ENCODE measurements at regions not wholly inside any gene's neighbourhood (a gene's known extent, or its start where the extent isn't known, plus 50 kb on each side); places are given as distances from the start of the nearest gene placed in this dataset.

DNA sequence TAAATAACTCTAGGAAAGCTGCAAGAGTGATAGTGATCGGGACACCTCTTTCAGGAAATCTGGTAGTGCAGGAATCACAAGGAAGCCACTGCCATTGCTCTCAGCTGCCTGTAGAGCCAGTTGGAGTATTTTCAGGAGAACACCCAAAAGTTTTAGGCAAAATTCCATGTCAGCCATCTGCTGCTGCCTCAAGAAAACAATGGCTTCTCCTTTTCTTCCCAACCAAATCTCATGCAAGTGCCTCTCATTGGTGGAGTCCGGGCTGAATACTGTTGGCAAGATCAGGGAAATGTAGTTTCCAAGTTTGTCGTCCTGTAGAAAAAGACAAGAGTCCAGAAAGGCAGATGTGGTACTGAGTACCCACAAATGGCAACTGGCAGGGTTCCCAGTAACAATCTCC lies 54.9 kb upstream of the TANC2 start:
- Mint-ChIP-seq H3K27ac (no peak overlapping the region), H3K4me3 (no peak overlapping the region), H3K36me3 (peaks cover 7% of the 10 kb centered on the region), H3K4me1 (no peaks in the 10 kb centered on the region), H3K9me3 (peaks cover 13% of the 10 kb centered on the region), H3K27me3 (ENCODE audit: low read depth) (no peaks in the 10 kb centered on the region)
- CTCF ChIA-PET = no interaction called here
- ATAC-seq (no peak), DNase-seq (ENCODE audit: low spot score) (no peak)
- TF ChIP-seq ZNF263 (CRISPR knock-in tag; IDR thresholded peaks at IDR 0.05; ENCODE audit: low read depth) (no peak), NFATC4 (CRISPR knock-in tag; IDR thresholded peaks at IDR 0.05) (no peak), MXD4 (CRISPR knock-in tag; IDR thresholded peaks at IDR 0.05; ENCODE audit: borderline replicate concordance) (no peak), CREM (CRISPR knock-in tag; IDR thresholded peaks at IDR 0.05) (no peak), RORB (CRISPR knock-in tag; IDR thresholded peaks at IDR 0.05) (no peak), ZNF416 (CRISPR knock-in tag; IDR thresholded peaks at IDR 0.05) (no peak), GTF2I (CRISPR knock-in tag; conservative IDR thresholded peaks at IDR 0.05) (no peak)
- POLR2A ChIA-PET = no interaction called here

DNA sequence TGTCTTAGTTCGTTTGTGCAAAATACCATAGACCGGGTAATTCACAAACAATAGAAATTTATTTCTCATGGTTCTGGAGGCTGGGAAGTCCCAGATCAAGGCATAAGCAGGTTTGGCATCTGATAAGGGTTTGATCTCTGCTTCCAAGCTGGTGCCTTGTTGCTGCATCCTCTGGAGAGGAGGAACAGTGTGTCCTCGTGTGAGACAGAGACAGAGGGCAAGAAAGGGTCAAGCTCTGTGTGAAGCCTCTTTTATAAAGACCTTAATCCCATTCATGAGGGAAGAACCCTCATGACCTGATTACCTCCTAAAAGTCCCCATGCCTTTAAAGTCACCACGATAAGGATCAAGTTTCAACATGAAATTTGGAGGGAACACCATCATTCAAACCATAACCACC lies 55.8 kb upstream of the TANC2 start:
- ATAC-seq (no peak), DNase-seq (ENCODE audit: low spot score) (no peak)
- Mint-ChIP-seq H3K4me3 (no peak overlapping the region), H3K27ac (no peak overlapping the region), H3K27me3 (ENCODE audit: low read depth) (no peaks in the 10 kb centered on the region), H3K36me3 (peaks cover 7% of the 10 kb centered on the region), H3K4me1 (no peaks in the 10 kb centered on the region), H3K9me3 (peaks cover 13% of the 10 kb centered on the region)
- ChIA-PET POLR2A (no interaction called here), CTCF (no interaction called here)
- TF ChIP-seq SMAD3 (CRISPR knock-in tag; IDR thresholded peaks at IDR 0.05; ENCODE audit: borderline replicate concordance) = no peak
- TF ChIP-seq NR1H2 (CRISPR knock-in tag; IDR thresholded peaks at IDR 0.05) = no peak

DNA sequence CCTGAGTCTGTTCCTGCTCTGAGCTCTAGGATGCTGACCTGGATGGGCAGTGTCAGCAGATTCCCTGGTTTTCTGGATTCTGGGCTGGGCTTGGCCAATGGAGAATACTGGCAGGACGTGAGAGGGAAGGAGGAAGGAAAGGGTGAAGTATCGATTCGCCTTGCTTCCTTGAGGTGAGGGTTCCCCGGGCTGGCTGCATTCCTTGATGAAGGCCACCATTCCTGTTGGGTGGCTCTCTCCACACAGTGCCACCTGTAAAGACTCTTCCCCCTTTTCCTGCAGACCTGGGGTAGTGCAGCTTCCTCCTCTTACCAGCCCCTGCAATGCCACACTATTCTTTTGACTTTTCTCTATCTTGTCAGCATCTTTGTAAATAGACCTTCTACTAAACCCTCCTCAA lies 58.1 kb upstream of the TANC2 start:
- no peak for ATAC-seq
- TF ChIP-seq, protein P1, sequence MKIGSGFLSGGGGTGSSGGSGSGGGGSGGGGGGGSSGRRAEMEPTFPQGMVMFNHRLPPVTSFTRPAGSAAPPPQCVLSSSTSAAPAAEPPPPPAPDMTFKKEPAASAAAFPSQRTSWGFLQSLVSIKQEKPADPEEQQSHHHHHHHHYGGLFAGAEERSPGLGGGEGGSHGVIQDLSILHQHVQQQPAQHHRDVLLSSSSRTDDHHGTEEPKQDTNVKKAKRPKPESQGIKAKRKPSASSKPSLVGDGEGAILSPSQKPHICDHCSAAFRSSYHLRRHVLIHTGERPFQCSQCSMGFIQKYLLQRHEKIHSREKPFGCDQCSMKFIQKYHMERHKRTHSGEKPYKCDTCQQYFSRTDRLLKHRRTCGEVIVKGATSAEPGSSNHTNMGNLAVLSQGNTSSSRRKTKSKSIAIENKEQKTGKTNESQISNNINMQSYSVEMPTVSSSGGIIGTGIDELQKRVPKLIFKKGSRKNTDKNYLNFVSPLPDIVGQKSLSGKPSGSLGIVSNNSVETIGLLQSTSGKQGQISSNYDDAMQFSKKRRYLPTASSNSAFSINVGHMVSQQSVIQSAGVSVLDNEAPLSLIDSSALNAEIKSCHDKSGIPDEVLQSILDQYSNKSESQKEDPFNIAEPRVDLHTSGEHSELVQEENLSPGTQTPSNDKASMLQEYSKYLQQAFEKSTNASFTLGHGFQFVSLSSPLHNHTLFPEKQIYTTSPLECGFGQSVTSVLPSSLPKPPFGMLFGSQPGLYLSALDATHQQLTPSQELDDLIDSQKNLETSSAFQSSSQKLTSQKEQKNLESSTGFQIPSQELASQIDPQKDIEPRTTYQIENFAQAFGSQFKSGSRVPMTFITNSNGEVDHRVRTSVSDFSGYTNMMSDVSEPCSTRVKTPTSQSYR (CRISPR knock-in tag; IDR thresholded peaks at IDR 0.05) = no peak
- TF ChIP-seq, protein P2, sequence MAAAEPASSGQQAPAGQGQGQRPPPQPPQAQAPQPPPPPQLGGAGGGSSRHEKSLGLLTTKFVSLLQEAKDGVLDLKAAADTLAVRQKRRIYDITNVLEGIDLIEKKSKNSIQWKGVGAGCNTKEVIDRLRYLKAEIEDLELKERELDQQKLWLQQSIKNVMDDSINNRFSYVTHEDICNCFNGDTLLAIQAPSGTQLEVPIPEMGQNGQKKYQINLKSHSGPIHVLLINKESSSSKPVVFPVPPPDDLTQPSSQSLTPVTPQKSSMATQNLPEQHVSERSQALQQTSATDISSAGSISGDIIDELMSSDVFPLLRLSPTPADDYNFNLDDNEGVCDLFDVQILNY (CRISPR knock-in tag; IDR thresholded peaks at IDR 0.05) = no peak
- TF ChIP-seq ZNF416 (CRISPR knock-in tag; IDR thresholded peaks at IDR 0.05) (no peak), FOXP1 (CRISPR knock-in tag; IDR thresholded peaks at IDR 0.05; ENCODE audit: borderline replicate concordance) (no peak), TP53 (CRISPR knock-in tag; IDR thresholded peaks at IDR 0.05) (no peak), ZNF423 (CRISPR knock-in tag; IDR thresholded peaks at IDR 0.05) (no peak), SP1 (CRISPR knock-in tag; conservative IDR thresholded peaks at IDR 0.05) (no peak), TEAD1 (CRISPR knock-in tag; IDR thresholded peaks at IDR 0.05) (no peak)
- TF ChIP-seq, protein P3, sequence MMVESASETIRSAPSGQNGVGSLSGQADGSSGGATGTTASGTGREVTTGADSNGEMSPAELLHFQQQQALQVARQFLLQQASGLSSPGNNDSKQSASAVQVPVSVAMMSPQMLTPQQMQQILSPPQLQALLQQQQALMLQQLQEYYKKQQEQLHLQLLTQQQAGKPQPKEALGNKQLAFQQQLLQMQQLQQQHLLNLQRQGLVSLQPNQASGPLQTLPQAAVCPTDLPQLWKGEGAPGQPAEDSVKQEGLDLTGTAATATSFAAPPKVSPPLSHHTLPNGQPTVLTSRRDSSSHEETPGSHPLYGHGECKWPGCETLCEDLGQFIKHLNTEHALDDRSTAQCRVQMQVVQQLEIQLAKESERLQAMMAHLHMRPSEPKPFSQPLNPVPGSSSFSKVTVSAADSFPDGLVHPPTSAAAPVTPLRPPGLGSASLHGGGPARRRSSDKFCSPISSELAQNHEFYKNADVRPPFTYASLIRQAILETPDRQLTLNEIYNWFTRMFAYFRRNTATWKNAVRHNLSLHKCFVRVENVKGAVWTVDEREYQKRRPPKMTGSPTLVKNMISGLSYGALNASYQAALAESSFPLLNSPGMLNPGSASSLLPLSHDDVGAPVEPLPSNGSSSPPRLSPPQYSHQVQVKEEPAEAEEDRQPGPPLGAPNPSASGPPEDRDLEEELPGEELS (CRISPR knock-in tag; IDR thresholded peaks at IDR 0.05) = no peak
- TF ChIP-seq, protein P4, sequence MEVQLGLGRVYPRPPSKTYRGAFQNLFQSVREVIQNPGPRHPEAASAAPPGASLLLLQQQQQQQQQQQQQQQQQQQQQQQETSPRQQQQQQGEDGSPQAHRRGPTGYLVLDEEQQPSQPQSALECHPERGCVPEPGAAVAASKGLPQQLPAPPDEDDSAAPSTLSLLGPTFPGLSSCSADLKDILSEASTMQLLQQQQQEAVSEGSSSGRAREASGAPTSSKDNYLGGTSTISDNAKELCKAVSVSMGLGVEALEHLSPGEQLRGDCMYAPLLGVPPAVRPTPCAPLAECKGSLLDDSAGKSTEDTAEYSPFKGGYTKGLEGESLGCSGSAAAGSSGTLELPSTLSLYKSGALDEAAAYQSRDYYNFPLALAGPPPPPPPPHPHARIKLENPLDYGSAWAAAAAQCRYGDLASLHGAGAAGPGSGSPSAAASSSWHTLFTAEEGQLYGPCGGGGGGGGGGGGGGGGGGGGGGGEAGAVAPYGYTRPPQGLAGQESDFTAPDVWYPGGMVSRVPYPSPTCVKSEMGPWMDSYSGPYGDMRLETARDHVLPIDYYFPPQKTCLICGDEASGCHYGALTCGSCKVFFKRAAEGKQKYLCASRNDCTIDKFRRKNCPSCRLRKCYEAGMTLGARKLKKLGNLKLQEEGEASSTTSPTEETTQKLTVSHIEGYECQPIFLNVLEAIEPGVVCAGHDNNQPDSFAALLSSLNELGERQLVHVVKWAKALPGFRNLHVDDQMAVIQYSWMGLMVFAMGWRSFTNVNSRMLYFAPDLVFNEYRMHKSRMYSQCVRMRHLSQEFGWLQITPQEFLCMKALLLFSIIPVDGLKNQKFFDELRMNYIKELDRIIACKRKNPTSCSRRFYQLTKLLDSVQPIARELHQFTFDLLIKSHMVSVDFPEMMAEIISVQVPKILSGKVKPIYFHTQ (CRISPR knock-in tag; IDR thresholded peaks at IDR 0.05) = no peak
- TF ChIP-seq, protein P5, sequence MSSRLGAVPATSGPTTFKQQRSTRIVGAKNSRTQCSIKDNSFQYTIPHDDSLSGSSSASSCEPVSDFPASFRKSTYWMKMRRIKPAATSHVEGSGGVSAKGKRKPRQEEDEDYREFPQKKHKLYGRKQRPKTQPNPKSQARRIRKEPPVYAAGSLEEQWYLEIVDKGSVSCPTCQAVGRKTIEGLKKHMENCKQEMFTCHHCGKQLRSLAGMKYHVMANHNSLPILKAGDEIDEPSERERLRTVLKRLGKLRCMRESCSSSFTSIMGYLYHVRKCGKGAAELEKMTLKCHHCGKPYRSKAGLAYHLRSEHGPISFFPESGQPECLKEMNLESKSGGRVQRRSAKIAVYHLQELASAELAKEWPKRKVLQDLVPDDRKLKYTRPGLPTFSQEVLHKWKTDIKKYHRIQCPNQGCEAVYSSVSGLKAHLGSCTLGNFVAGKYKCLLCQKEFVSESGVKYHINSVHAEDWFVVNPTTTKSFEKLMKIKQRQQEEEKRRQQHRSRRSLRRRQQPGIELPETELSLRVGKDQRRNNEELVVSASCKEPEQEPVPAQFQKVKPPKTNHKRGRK (CRISPR knock-in tag; IDR thresholded peaks at IDR 0.05; ENCODE audit: borderline replicate concordance) = no peak
- TF ChIP-seq, protein P6, sequence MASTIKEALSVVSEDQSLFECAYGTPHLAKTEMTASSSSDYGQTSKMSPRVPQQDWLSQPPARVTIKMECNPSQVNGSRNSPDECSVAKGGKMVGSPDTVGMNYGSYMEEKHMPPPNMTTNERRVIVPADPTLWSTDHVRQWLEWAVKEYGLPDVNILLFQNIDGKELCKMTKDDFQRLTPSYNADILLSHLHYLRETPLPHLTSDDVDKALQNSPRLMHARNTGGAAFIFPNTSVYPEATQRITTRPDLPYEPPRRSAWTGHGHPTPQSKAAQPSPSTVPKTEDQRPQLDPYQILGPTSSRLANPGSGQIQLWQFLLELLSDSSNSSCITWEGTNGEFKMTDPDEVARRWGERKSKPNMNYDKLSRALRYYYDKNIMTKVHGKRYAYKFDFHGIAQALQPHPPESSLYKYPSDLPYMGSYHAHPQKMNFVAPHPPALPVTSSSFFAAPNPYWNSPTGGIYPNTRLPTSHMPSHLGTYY (CRISPR knock-in tag; IDR thresholded peaks at IDR 0.05) = no peak

More for the DNA sequence above, 58.1 kb upstream of the TANC2 start:
- H3K4me3 Mint-ChIP-seq = no peak overlapping the region
- H3K9me3 Mint-ChIP-seq = peaks cover 13% of the 10 kb centered on the region
- H3K4me1 Mint-ChIP-seq = peaks cover 4% of the 10 kb centered on the region
- ChIA-PET POLR2A (interaction anchor here (0.5 kb wide), 1 partner anchor 96 kb away, joined by 6 read pairs; no protein-coding TSS in a partner anchor), CTCF (no interaction called here)
- no peak for DNase-seq (ENCODE audit: low spot score)
- no peak overlapping the region for H3K27ac Mint-ChIP-seq
- H3K27me3 Mint-ChIP-seq (ENCODE audit: low read depth) = no peaks in the 10 kb centered on the region
- peaks cover 7% of the 10 kb centered on the region for H3K36me3 Mint-ChIP-seq
